K562 (cell line): ENCODE measurements at regions not wholly inside any gene's neighbourhood (a gene's known extent, or its start where the extent isn't known, plus 50 kb on each side); places are given as distances from the start of the nearest gene placed in this dataset.

Source experiments
- ATF1 ChIP-seq, 2 experiments: fragments of 450-650 bp in 1 of 2; IDR thresholded peaks; 2 replicates each; pipeline ENCODE4 v1.6.1; 2016; ENCODE audit warnings: missing compliant biosample characterization in 1 of 2, missing genetic modification characterization in 1 of 2
- CBFA2T3 ChIP-seq: fragments of 450-650 bp; IDR thresholded peaks from 2 replicates; pipeline ENCODE4 v1.6.1; 2017
- IRF9 ChIP-seq: fragments of 450-650 bp; IDR thresholded peaks from 2 replicates; pipeline ENCODE4 v1.6.1; 2016; ENCODE audit warnings: missing biosample characterization, missing genetic modification characterization
- MGA ChIP-seq: fragments of 450-650 bp; IDR thresholded peaks from 2 replicates; pipeline ENCODE4 v1.6.1; 2016; ENCODE audit warnings: mild to moderate bottlenecking, moderate library complexity
- PHTF2 ChIP-seq: fragments of 250-450 bp; sonication (Bioruptor Pico); IDR thresholded peaks from 2 replicates; pipeline ENCODE4 v1.5.0; 2021; ENCODE audit warnings: mild to moderate bottlenecking
- RAD51 ChIP-seq: fragments of 450-650 bp; IDR thresholded peaks from 2 replicates; pipeline ENCODE4 v1.7.1; 2016; ENCODE audit warnings: low read depth, mild to moderate bottlenecking, borderline replicate concordance

DNA sequence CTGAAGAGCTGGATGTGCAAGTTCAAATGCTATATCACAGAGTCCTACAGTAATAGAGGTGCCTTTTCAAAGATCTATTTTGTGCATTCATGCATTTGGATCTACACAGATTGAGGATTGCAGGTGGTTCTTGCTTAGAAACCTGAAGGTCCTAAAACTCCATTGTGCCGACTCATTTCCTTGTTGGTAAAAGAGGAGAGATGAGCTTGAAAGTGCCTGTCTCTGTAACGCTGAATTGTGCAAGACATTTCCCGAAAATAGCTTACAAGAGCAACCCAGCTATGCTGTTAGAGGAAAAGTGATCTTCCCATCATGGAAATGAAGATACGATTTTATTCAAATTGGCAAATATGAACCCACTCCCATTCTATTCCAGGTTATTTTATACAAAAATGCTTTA, 110.7 kb upstream of the CXCL14 start (continued):
- TF ChIP-seq MGA (no peak), CBFA2T3 (no peak), ATF1 (CRISPR knock-in tag; IDR thresholded peaks at IDR 0.05) (no peak), ATF1 (tag; IDR thresholded peaks at IDR 0.05) (no peak), IRF9 (tag) (no peak), PHTF2 (CRISPR knock-in tag) (no peak), RAD51 (no peak)
